Kidney glomerular epithelial cell (primary cell): ENCODE measurements at regions not wholly inside any gene's neighbourhood (a gene's known extent, or its start where the extent isn't known, plus 50 kb on each side); places are given as distances from the start of the nearest gene placed in this dataset.
"Not testable (repeated sequence)": the region's sequence is repeated elsewhere in the genome, so short reads cannot be mapped to it uniquely, and the experiment has no call there.

Experiments used
- DNase-seq: peaks from one replicate; lab custom pipeline; 2025; lab: John Stamatoyannopoulos, UW

GRCh38 chr4:159551281-159551680 is 448.4 kb downstream of the RAPGEF2 start:
- no peak for DNase-seq

- no peak for DNase-seq
Observed at GRCh38 chr4:159552979-159553768, 450.3 kb downstream of the RAPGEF2 start.

GRCh38 chr4:159555873-159556272 is 453.0 kb downstream of the RAPGEF2 start:
- no peak for DNase-seq

GRCh38 chr4:159562366-159562765 is 459.5 kb downstream of the RAPGEF2 start:
- DNase-seq: no peak

- DNase-seq: no peak
Observed at GRCh38 chr4:159563257-159563656, 460.4 kb downstream of the RAPGEF2 start.

GRCh38 chr4:159564615-159565014 is 461.7 kb downstream of the RAPGEF2 start:
- no peak for DNase-seq

- DNase-seq: no peak
Observed at GRCh38 chr4:159566786-159567185, 463.9 kb downstream of the RAPGEF2 start.

- no peak for DNase-seq
Observed at GRCh38 chr4:159577241-159577640, 474.4 kb downstream of the RAPGEF2 start.

GRCh38 chr4:159582685-159583084 is 479.8 kb downstream of the RAPGEF2 start:
- no peak for DNase-seq

- DNase-seq: no peak
Observed at GRCh38 chr4:159592898-159593556, 490.1 kb downstream of the RAPGEF2 start.

GRCh38 chr4:159593681-159594080 is 490.8 kb downstream of the RAPGEF2 start:
- no peak for DNase-seq

- no peak for DNase-seq
Observed at GRCh38 chr4:159594576-159594975, 491.7 kb downstream of the RAPGEF2 start.

- not testable (repeated sequence) for DNase-seq
Observed at GRCh38 chr4:159595101-159595500, 492.2 kb downstream of the RAPGEF2 start.

- no peak for DNase-seq
Observed at GRCh38 chr4:159598602-159599001, 495.7 kb downstream of the RAPGEF2 start.

GRCh38 chr4:159600061-159600460 is 497.2 kb downstream of the RAPGEF2 start:
- no peak for DNase-seq

GRCh38 chr4:159604781-159605180 is 501.9 kb downstream of the RAPGEF2 start:
- no peak for DNase-seq

- DNase-seq: no peak
Observed at GRCh38 chr4:159606835-159607234, 504.0 kb downstream of the RAPGEF2 start.

- no peak for DNase-seq
Observed at GRCh38 chr4:159607809-159608208, 504.9 kb downstream of the RAPGEF2 start.

- no peak for DNase-seq
Observed at GRCh38 chr4:159608436-159608835, 505.6 kb downstream of the RAPGEF2 start.

GRCh38 chr4:159632031-159632430 is 529.2 kb downstream of the RAPGEF2 start:
- no peak for DNase-seq

GRCh38 chr4:159639671-159640323 is 536.9 kb downstream of the RAPGEF2 start:
- DNase-seq: no peak

- DNase-seq: no peak
Observed at GRCh38 chr4:159649237-159649636, 546.4 kb downstream of the RAPGEF2 start.

GRCh38 chr4:159652871-159653270 is 550.0 kb downstream of the RAPGEF2 start:
- DNase-seq: no peak
